GM23338 (cell line): ENCODE measurements at regions not wholly inside any gene's neighbourhood (a gene's known extent, or its start where the extent isn't known, plus 50 kb on each side); places are given as distances from the start of the nearest gene placed in this dataset.

Source experiments
- ATAC-seq: fragments of 200-7000 bp; cut with Tn5 transposase; 3 replicates; pipeline ENCODE4 v1.9.1; 2020
- DNase-seq: peaks from one replicate; pipeline ENCODE4 v3.0.0-alpha.2; 2015; ENCODE audit warnings: low spot score
- H2AFZ ChIP-seq: fragments of 200-600 bp; sonication (generic); 2 replicates; pipeline ENCODE4 v1.8.0; 2016; ENCODE audit warnings: antibody characterized with exemption, mild to moderate bottlenecking, moderate library complexity
- H3F3A ChIP-seq: fragments of 200-600 bp; sonication (generic); replicated peaks from 2 replicates; pipeline ENCODE4 v1.8.0; 2017; ENCODE audit warnings: antibody characterized with exemption, mixed run types, low read depth
- H3K27ac ChIP-seq: fragments of 200-600 bp; sonication (generic); 2 replicates; pipeline ENCODE4 v1.6.1; 2016; ENCODE audit warnings: low read depth
- H3K27me3 ChIP-seq: fragments of 200-600 bp; sonication (generic); 2 replicates; pipeline ENCODE4 v1.8.0; 2016; ENCODE audit warnings: mild to moderate bottlenecking, mixed run types, moderate library complexity; ENCODE audit not compliant: insufficient read depth
- H3K36me3 ChIP-seq: fragments of 200-600 bp; sonication (generic); 2 replicates; pipeline ENCODE4 v1.8.0; 2016; ENCODE audit warnings: mild to moderate bottlenecking; ENCODE audit not compliant: insufficient read depth
- H3K4me1 ChIP-seq: fragments of 200-600 bp; sonication (generic); 2 replicates; pipeline ENCODE4 v1.8.0; 2016; ENCODE audit warnings: mild to moderate bottlenecking, moderate library complexity; ENCODE audit not compliant: insufficient read depth
- H3K4me2 ChIP-seq: fragments of 200-600 bp; sonication (generic); 2 replicates; pipeline ENCODE4 v1.7.1; 2017; ENCODE audit warnings: mixed run types
- H3K4me3 ChIP-seq: fragments of 200-600 bp; sonication (generic); 2 replicates; pipeline ENCODE4 v1.6.1; 2016; ENCODE audit warnings: mixed run types
- H3K79me2 ChIP-seq: fragments of 200-600 bp; sonication (generic); replicated peaks from 2 replicates; pipeline ENCODE4 v1.8.0; 2017; ENCODE audit warnings: mild to moderate bottlenecking; ENCODE audit not compliant: insufficient read depth
- H3K9me2 ChIP-seq: fragments of 200-600 bp; sonication (generic); 2 replicates; pipeline ENCODE4 v1.8.0; 2017; ENCODE audit not compliant: insufficient read depth
- H4K20me1 ChIP-seq: fragments of 200-600 bp; sonication (generic); replicated peaks from 2 replicates; pipeline ENCODE4 v1.8.0; 2017; ENCODE audit warnings: mild to moderate bottlenecking; ENCODE audit not compliant: insufficient read depth
- H3K27ac Mint-ChIP-seq: 2 replicates; pipeline ENCODE4 v1.8.0; 2020; ENCODE audit warnings: inconsistent platforms, mild to moderate bottlenecking, moderate library complexity, mixed read lengths
- H3K27me3 Mint-ChIP-seq: 3 replicates; pipeline ENCODE4 v1.8.0; 2022; ENCODE audit warnings: low read depth, mild to moderate bottlenecking, moderate library complexity, mixed read lengths, inconsistent platforms; ENCODE audit not compliant: insufficient read depth, poor library complexity
- H3K36me3 Mint-ChIP-seq: 3 replicates; pipeline ENCODE4 v1.8.0; 2021; ENCODE audit warnings: low read depth, mild to moderate bottlenecking, inconsistent platforms, moderate library complexity, mixed read lengths
- H3K4me1 Mint-ChIP-seq: 3 replicates; pipeline ENCODE4 v1.8.0; 2020; ENCODE audit warnings: mild to moderate bottlenecking, inconsistent platforms, mixed read lengths
- H3K4me3 Mint-ChIP-seq: 3 replicates; pipeline ENCODE4 v1.8.0; 2021; ENCODE audit warnings: moderate library complexity, mild to moderate bottlenecking, inconsistent platforms, mixed read lengths
- H3K9me3 Mint-ChIP-seq: 3 replicates; pipeline ENCODE4 v1.8.0; 2020; ENCODE audit warnings: moderate library complexity, mild to moderate bottlenecking, inconsistent platforms, mixed read lengths
- CREB1 ChIP-seq: fragments of 250-450 bp; sonication (Bioruptor Pico); IDR thresholded peaks from 2 replicates; pipeline ENCODE4 v1.5.0; 2020; ENCODE audit warnings: low read depth, mild to moderate bottlenecking, moderate library complexity
- EZH2 ChIP-seq: fragments of 200-600 bp; sonication (generic); IDR thresholded peaks from one replicate; pipeline ENCODE4 v1.8.0; 2017; ENCODE audit warnings: antibody characterized with exemption, mild to moderate bottlenecking, low read depth; ENCODE audit not compliant: unreplicated experiment
- EZH2phosphoT487 ChIP-seq: fragments of 200-600 bp; sonication (generic); IDR thresholded peaks from one replicate; pipeline ENCODE4 v1.8.1; 2018; ENCODE audit warnings: antibody characterized with exemption; ENCODE audit not compliant: unreplicated experiment
- JUNB ChIP-seq: IDR thresholded peaks from one replicate; pipeline ENCODE4 v1.6.1; 2016; ENCODE audit warnings: antibody characterized with exemption; ENCODE audit not compliant: unreplicated experiment
- NANOG ChIP-seq: IDR thresholded peaks from 2 replicates; pipeline ENCODE4 v1.6.1; 2016; ENCODE audit warnings: antibody characterized with exemption, borderline replicate concordance
- POLR2AphosphoS5 ChIP-seq: IDR thresholded peaks from 2 replicates; pipeline ENCODE4 v1.6.1; 2016; ENCODE audit warnings: antibody characterized with exemption, low read depth
- STAT1 ChIP-seq: IDR thresholded peaks from one replicate; pipeline ENCODE4 v1.6.1; 2016; ENCODE audit warnings: antibody characterized with exemption; ENCODE audit not compliant: unreplicated experiment
- ZNF114 ChIP-seq: fragments of 250-450 bp; sonication (Bioruptor Pico); IDR thresholded peaks from 2 replicates; pipeline ENCODE4 v1.5.0; 2020; ENCODE audit warnings: mild to moderate bottlenecking, moderate library complexity
- ZNF331 ChIP-seq: fragments of 250-450 bp; sonication (Bioruptor Pico); IDR thresholded peaks from 2 replicates; pipeline ENCODE4 v1.5.0; 2020; ENCODE audit warnings: low read depth, mild to moderate bottlenecking, moderate library complexity
- TF ChIP-seq, protein P1 (sequence below): IDR thresholded peaks from 2 replicates; pipeline ENCODE4 v1.6.1; 2016; ENCODE audit warnings: antibody characterized with exemption
- TF ChIP-seq, protein P2 (sequence below): fragments of 250-450 bp; sonication (Bioruptor Pico); IDR thresholded peaks from 2 replicates; pipeline ENCODE4 v1.5.0; 2020; ENCODE audit warnings: mild to moderate bottlenecking, moderate library complexity
- TF ChIP-seq, protein P3 (sequence below): IDR thresholded peaks from one replicate; pipeline ENCODE4 v1.6.1; 2018; ENCODE audit warnings: antibody characterized with exemption; ENCODE audit not compliant: unreplicated experiment
- TF ChIP-seq, protein P4 (sequence below), 2 experiments: fragments of 200-600 bp in 1 of 2; sonication (generic) in 1 of 2; conservative IDR thresholded peaks; 2 replicates each; pipeline versions ENCODE4 v1.5.1 to v1.6.1; 2016 to 2017; ENCODE audit warnings: antibody characterized with exemption in 2 of 2, low read depth in 2 of 2, mild to moderate bottlenecking in 2 of 2, moderate library complexity in 1 of 2

DNA sequence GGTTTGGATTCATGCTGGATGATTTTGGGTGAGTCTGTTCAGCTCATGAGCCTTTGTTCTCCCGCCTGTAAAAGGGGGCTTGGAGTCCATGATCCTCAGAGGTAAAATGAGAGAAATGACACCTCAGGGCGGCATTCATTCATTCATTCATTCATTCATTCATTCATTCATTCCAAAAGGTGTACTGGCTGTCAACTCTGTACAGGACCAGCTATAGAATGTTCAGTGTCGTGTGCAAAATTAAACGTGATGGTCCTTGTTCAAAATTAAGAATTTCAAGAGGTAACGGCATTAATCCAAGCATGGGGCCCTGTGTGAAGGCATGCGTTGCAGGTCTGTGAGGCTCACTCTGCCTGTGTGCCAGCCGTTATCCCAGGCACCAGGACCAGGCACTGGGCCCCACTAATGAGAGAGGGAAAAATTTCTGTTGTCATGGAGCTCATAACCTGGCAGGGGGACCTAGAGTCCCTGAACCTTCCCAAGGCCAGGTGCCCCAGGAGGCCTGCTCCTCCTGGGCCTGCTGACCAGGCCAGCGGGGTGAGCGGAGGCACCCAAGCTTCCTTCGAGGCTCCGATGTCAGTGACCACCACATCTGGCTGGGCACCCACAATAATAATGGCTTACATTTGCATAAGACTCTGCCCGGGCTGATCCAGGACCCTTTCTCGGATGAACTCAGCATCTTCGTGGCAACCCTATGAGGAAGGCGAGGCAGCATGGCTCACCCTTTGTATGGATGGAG, 53.2 kb downstream of the CEBPB start:
- Histone ChIP-seq H3K4me2 (no peak overlapping the region), H2AFZ (no peak overlapping the region)

More for the DNA sequence above, 53.2 kb downstream of the CEBPB start:
- Histone ChIP-seq H3K27me3 (no peaks in the 10 kb centered on the region), H4K20me1 (no peaks in the 10 kb centered on the region), H3K36me3 (no peaks in the 10 kb centered on the region), H3K79me2 (no peaks in the 10 kb centered on the region), H3F3A (no peaks in the 10 kb centered on the region), H3K4me3 (no peak overlapping the region), H3K9me2 (no peaks in the 10 kb centered on the region), H3K27ac (no peak overlapping the region), H3K4me1 (no peaks in the 10 kb centered on the region)
- Mint-ChIP-seq H3K27me3 (peaks cover 11% of the 10 kb centered on the region), H3K9me3 (no peaks in the 10 kb centered on the region), H3K4me1 (no peaks in the 10 kb centered on the region; the same call in 1 of the 3 replicates), H3K36me3 (no peaks in the 10 kb centered on the region), H3K4me3 (no peak overlapping the region), H3K27ac (no peak overlapping the region)
- DNase-seq (no peak), ATAC-seq (no peak)
- TF ChIP-seq JUNB (no peak), EZH2phosphoT487 (no peak), POLR2AphosphoS5 (no peak), EZH2 (no peak), ZNF331 (CRISPR knock-in tag) (no peak), ZNF114 (no peak), CREB1 (no peak), NANOG (no peak), STAT1 (no peak)
- TF ChIP-seq, protein P1, sequence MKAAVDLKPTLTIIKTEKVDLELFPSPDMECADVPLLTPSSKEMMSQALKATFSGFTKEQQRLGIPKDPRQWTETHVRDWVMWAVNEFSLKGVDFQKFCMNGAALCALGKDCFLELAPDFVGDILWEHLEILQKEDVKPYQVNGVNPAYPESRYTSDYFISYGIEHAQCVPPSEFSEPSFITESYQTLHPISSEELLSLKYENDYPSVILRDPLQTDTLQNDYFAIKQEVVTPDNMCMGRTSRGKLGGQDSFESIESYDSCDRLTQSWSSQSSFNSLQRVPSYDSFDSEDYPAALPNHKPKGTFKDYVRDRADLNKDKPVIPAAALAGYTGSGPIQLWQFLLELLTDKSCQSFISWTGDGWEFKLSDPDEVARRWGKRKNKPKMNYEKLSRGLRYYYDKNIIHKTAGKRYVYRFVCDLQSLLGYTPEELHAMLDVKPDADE: no peak
- TF ChIP-seq, protein P2, sequence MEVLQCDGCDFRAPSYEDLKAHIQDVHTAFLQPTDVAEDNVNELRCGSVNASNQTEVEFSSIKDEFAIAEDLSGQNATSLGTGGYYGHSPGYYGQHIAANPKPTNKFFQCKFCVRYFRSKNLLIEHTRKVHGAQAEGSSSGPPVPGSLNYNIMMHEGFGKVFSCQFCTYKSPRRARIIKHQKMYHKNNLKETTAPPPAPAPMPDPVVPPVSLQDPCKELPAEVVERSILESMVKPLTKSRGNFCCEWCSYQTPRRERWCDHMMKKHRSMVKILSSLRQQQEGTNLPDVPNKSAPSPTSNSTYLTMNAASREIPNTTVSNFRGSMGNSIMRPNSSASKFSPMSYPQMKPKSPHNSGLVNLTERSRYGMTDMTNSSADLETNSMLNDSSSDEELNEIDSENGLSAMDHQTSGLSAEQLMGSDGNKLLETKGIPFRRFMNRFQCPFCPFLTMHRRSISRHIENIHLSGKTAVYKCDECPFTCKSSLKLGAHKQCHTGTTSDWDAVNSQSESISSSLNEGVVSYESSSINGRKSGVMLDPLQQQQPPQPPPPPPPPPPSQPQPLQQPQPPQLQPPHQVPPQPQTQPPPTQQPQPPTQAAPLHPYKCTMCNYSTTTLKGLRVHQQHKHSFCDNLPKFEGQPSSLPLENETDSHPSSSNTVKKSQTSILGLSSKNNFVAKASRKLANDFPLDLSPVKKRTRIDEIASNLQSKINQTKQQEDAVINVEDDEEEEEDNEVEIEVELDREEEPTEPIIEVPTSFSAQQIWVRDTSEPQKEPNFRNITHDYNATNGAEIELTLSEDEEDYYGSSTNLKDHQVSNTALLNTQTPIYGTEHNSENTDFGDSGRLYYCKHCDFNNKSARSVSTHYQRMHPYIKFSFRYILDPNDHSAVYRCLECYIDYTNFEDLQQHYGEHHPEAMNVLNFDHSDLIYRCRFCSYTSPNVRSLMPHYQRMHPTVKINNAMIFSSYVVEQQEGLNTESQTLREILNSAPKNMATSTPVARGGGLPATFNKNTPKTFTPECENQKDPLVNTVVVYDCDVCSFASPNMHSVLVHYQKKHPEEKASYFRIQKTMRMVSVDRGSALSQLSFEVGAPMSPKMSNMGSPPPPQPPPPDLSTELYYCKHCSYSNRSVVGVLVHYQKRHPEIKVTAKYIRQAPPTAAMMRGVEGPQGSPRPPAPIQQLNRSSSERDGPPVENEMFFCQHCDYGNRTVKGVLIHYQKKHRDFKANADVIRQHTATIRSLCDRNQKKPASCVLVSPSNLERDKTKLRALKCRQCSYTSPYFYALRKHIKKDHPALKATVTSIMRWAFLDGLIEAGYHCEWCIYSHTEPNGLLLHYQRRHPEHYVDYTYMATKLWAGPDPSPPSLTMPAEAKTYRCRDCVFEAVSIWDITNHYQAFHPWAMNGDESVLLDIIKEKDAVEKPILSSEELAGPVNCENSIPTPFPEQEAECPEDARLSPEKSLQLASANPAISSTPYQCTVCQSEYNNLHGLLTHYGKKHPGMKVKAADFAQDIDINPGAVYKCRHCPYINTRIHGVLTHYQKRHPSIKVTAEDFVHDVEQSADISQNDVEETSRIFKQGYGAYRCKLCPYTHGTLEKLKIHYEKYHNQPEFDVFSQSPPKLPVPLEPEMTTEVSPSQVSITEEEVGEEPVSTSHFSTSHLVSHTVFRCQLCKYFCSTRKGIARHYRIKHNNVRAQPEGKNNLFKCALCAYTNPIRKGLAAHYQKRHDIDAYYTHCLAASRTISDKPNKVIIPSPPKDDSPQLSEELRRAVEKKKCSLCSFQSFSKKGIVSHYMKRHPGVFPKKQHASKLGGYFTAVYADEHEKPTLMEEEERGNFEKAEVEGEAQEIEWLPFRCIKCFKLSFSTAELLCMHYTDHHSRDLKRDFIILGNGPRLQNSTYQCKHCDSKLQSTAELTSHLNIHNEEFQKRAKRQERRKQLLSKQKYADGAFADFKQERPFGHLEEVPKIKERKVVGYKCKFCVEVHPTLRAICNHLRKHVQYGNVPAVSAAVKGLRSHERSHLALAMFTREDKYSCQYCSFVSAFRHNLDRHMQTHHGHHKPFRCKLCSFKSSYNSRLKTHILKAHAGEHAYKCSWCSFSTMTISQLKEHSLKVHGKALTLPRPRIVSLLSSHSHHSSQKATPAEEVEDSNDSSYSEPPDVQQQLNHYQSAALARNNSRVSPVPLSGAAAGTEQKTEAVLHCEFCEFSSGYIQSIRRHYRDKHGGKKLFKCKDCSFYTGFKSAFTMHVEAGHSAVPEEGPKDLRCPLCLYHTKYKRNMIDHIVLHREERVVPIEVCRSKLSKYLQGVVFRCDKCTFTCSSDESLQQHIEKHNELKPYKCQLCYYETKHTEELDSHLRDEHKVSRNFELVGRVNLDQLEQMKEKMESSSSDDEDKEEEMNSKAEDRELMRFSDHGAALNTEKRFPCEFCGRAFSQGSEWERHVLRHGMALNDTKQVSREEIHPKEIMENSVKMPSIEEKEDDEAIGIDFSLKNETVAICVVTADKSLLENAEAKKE (CRISPR knock-in tag): no peak
- TF ChIP-seq, protein P3, sequence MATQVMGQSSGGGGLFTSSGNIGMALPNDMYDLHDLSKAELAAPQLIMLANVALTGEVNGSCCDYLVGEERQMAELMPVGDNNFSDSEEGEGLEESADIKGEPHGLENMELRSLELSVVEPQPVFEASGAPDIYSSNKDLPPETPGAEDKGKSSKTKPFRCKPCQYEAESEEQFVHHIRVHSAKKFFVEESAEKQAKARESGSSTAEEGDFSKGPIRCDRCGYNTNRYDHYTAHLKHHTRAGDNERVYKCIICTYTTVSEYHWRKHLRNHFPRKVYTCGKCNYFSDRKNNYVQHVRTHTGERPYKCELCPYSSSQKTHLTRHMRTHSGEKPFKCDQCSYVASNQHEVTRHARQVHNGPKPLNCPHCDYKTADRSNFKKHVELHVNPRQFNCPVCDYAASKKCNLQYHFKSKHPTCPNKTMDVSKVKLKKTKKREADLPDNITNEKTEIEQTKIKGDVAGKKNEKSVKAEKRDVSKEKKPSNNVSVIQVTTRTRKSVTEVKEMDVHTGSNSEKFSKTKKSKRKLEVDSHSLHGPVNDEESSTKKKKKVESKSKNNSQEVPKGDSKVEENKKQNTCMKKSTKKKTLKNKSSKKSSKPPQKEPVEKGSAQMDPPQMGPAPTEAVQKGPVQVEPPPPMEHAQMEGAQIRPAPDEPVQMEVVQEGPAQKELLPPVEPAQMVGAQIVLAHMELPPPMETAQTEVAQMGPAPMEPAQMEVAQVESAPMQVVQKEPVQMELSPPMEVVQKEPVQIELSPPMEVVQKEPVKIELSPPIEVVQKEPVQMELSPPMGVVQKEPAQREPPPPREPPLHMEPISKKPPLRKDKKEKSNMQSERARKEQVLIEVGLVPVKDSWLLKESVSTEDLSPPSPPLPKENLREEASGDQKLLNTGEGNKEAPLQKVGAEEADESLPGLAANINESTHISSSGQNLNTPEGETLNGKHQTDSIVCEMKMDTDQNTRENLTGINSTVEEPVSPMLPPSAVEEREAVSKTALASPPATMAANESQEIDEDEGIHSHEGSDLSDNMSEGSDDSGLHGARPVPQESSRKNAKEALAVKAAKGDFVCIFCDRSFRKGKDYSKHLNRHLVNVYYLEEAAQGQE: no peak
- TF ChIP-seq, protein P4, sequence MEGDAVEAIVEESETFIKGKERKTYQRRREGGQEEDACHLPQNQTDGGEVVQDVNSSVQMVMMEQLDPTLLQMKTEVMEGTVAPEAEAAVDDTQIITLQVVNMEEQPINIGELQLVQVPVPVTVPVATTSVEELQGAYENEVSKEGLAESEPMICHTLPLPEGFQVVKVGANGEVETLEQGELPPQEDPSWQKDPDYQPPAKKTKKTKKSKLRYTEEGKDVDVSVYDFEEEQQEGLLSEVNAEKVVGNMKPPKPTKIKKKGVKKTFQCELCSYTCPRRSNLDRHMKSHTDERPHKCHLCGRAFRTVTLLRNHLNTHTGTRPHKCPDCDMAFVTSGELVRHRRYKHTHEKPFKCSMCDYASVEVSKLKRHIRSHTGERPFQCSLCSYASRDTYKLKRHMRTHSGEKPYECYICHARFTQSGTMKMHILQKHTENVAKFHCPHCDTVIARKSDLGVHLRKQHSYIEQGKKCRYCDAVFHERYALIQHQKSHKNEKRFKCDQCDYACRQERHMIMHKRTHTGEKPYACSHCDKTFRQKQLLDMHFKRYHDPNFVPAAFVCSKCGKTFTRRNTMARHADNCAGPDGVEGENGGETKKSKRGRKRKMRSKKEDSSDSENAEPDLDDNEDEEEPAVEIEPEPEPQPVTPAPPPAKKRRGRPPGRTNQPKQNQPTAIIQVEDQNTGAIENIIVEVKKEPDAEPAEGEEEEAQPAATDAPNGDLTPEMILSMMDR (conservative IDR thresholded peaks at IDR 0.05; ENCODE audit: low read depth in 2 of 2): no peak
